Uterus (tissue), 2 donors: ENCODE measurements at regions not wholly inside any gene's neighbourhood (a gene's known extent, or its start where the extent isn't known, plus 50 kb on each side); places are given as distances from the start of the nearest gene placed in this dataset.

ENCODE experiments used
- POLR2A ChIP-seq, 2 donors: fragments of 450-650 bp; IDR thresholded peaks; one replicate each; pipeline ENCODE4 v1.6.1; 2016; ENCODE audit warnings: antibody characterized with exemption in 2 of 2, mild to moderate bottlenecking in 1 of 2, moderate library complexity in 1 of 2
- TF ChIP-seq, protein P1 (sequence below), 4 experiments: fragments of 200-600 bp in 2 of 4; fragments of 450-650 bp in 2 of 4; sonication (generic) in 2 of 4; IDR thresholded peaks; one replicate each; pipeline ENCODE4 v1.5.1; 2016 to 2019; ENCODE audit warnings: antibody characterized with exemption in 4 of 4, mild to moderate bottlenecking in 2 of 4, moderate library complexity in 1 of 4

DNA sequence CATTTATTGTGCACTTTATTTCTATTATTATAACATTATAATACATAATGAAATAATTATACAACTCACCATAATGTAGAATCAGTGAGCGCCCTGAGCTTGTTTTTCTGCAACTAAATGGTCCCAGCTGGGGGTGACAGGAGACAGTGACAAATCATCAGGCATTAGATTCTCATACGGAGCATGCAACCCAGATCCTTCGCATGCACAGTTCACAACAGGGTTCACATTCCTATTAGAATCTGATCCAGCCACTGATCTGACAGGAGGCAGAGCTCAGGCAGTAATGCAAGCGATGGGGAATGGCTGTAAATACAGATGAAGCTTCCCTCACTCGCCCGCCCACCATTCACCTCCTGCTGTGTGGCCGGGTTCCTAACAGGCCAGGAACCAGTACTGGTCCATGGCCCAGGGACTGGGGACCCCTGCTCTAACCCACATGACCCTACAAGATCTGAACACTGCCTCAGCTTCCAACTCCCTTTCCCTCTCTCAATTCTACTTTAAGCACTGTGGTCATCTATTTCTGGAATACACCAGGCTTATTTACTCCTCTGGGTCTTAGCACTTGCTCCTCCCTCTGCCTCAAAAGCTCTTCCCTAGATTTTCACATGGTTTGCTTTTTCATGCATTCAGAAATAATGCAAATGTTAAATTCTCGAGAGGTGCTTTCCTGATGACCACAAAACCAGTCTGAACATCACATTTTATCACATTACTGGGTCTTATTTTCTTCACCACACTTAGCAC, 166.8 kb upstream of the HCCS start:
- TF ChIP-seq, protein P1, sequence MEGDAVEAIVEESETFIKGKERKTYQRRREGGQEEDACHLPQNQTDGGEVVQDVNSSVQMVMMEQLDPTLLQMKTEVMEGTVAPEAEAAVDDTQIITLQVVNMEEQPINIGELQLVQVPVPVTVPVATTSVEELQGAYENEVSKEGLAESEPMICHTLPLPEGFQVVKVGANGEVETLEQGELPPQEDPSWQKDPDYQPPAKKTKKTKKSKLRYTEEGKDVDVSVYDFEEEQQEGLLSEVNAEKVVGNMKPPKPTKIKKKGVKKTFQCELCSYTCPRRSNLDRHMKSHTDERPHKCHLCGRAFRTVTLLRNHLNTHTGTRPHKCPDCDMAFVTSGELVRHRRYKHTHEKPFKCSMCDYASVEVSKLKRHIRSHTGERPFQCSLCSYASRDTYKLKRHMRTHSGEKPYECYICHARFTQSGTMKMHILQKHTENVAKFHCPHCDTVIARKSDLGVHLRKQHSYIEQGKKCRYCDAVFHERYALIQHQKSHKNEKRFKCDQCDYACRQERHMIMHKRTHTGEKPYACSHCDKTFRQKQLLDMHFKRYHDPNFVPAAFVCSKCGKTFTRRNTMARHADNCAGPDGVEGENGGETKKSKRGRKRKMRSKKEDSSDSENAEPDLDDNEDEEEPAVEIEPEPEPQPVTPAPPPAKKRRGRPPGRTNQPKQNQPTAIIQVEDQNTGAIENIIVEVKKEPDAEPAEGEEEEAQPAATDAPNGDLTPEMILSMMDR (IDR thresholded peaks at IDR 0.05), result no peak
- no peak for TF ChIP-seq POLR2A (IDR thresholded peaks at IDR 0.05)
